GM19193 (cell line): ENCODE measurements at regions not wholly inside any gene's neighbourhood (a gene's known extent, or its start where the extent isn't known, plus 50 kb on each side); places are given as distances from the start of the nearest gene placed in this dataset.

Experiments used
- POLR2A ChIP-seq: IDR thresholded peaks from 4 replicates; pipeline ENCODE4 v1.6.1; 2011; ENCODE audit not compliant: insufficient read depth, insufficient read length; ENCODE audit errors: extremely low read depth

- no peak for TF ChIP-seq POLR2A
These were observed 1736.4 kb downstream of the MAT2B start for GRCh38 chr5:165241811-165242210.

- TF ChIP-seq POLR2A: no peak
These were observed 1737.2 kb downstream of the MAT2B start for GRCh38 chr5:165242646-165243045.

- no peak for TF ChIP-seq POLR2A
These were observed 1739.0 kb downstream of the MAT2B start for GRCh38 chr5:165244407-165244806.

GRCh38 chr5:165258197-165258771 lies 1752.9 kb downstream of the MAT2B start:
- TF ChIP-seq POLR2A: no peak

GRCh38 chr5:165260426-165260825 lies 1755.0 kb downstream of the MAT2B start:
- no peak for TF ChIP-seq POLR2A

GRCh38 chr5:165263536-165263935 lies 1758.1 kb downstream of the MAT2B start:
- TF ChIP-seq POLR2A: no peak

GRCh38 chr5:165266939-165267338 lies 1761.5 kb downstream of the MAT2B start:
- no peak for TF ChIP-seq POLR2A

- no peak for TF ChIP-seq POLR2A
These were observed 1767.0 kb downstream of the MAT2B start for GRCh38 chr5:165272436-165272835.

GRCh38 chr5:165277661-165278060 lies 1772.2 kb downstream of the MAT2B start:
- no peak for TF ChIP-seq POLR2A

GRCh38 chr5:165282491-165282890 lies 1777.1 kb downstream of the MAT2B start:
- TF ChIP-seq POLR2A: no peak

- no peak for TF ChIP-seq POLR2A
These were observed 1781.3 kb downstream of the MAT2B start for GRCh38 chr5:165286692-165287091.

- TF ChIP-seq POLR2A: no peak
These were observed 1785.1 kb downstream of the MAT2B start for GRCh38 chr5:165290535-165290934.

GRCh38 chr5:165296401-165297130 lies 1791.1 kb downstream of the MAT2B start:
- TF ChIP-seq POLR2A: no peak

- no peak for TF ChIP-seq POLR2A
These were observed 1798.9 kb downstream of the MAT2B start for GRCh38 chr5:165304193-165304827.

- TF ChIP-seq POLR2A: no peak
These were observed 1800.2 kb downstream of the MAT2B start for GRCh38 chr5:165305596-165305995.

GRCh38 chr5:165309446-165309845 lies 1804.0 kb downstream of the MAT2B start:
- no peak for TF ChIP-seq POLR2A

- no peak for TF ChIP-seq POLR2A
These were observed 1804.6 kb downstream of the MAT2B start for GRCh38 chr5:165310031-165310430.

GRCh38 chr5:165321912-165322311 lies 1816.5 kb downstream of the MAT2B start:
- no peak for TF ChIP-seq POLR2A
